K562 (cell line): ENCODE measurements at regions not wholly inside any gene's neighbourhood (a gene's known extent, or its start where the extent isn't known, plus 50 kb on each side); places are given as distances from the start of the nearest gene placed in this dataset.

ENCODE experiments used
- ATAC-seq: fragments of 200-7000 bp; cut with Tn5 transposase; 3 replicates; pipeline ENCODE4 v1.9.1; 2020; ENCODE audit warnings: moderate library complexity
- BruUV-seq: library from RNA; stranded (reverse); fragments of 400-500 nt; replicated peaks from 2 replicates; lab custom pipeline; 2021; lab: Mats Ljungman, UMichigan
- CTCF ChIA-PET: fragments of 300-600 bp; formaldehyde crosslinking; extraction: SDS; loops from one replicate; lab custom pipeline; 2021; ENCODE audit warnings: low intra/inter-chr PET ratio; lab: Yijun Ruan, JAX
- POLR2A ChIA-PET: fragments of 300-600, 350-650 bp; sonication (Branson Sonifier 250); formaldehyde crosslinking; extraction: SDS; loops from one replicate; lab custom pipeline; 2021; ENCODE audit warnings: antibody characterized with exemption, inconsistent platforms; lab: Yijun Ruan, JAX
- DNase-seq, 4 experiments: peaks; one replicate each; pipeline versions ENCODE4 v3.0.0 to v3.0.0-alpha.2; 2011 to 2018; ENCODE audit warnings: low spot score in 3 of 4, mixed read lengths in 3 of 4; ENCODE audit errors: extremely low read depth in 1 of 4
- FAIRE-seq: peaks from 2 replicates; lab custom pipeline; 2011; peaks lifted over from hg19 to GRCh38; lab: Jason Lieb, UNC
- H2AFZ ChIP-seq: 2 replicates; pipeline ENCODE4 v1.6.0; 2011; ENCODE audit warnings: low read depth, low read length, control low read depth, inconsistent platforms
- H3K27ac ChIP-seq: fragments of 200-600 bp; 3 replicates; pipeline ENCODE4 v1.8.0; 2011; ENCODE audit warnings: low read depth, mild to moderate bottlenecking, control low read depth, inconsistent platforms, low read length, moderate library complexity, mixed read lengths; ENCODE audit errors: extremely low read depth
- H3K27me3 ChIP-seq, 2 experiments: fragments of 300-600 bp in 1 of 2; 2 replicates in 1 of 2; 3 replicates in 1 of 2; pipeline versions ENCODE4 v1.6.0 to v1.8.0; 2011; ENCODE audit warnings: inconsistent platforms in 2 of 2, low read length in 2 of 2, mild to moderate bottlenecking in 1 of 2, mixed read lengths in 1 of 2, moderate library complexity in 1 of 2; ENCODE audit not compliant: control insufficient read depth in 2 of 2, insufficient read depth in 2 of 2
- H3K36me3 ChIP-seq: fragments of 300-600 bp; 3 replicates; pipeline ENCODE4 v1.8.0; 2011; ENCODE audit warnings: mild to moderate bottlenecking, low read length, inconsistent platforms; ENCODE audit not compliant: control insufficient read depth, insufficient read depth
- H3K4me1 ChIP-seq, 2 experiments: fragments of 200-600 bp in 1 of 2; replicated peaks in 1 of 2; 2 replicates in 1 of 2; 3 replicates in 1 of 2; pipeline versions ENCODE4 v1.5.1 to v1.8.0; 2011; ENCODE audit warnings: inconsistent platforms in 2 of 2, low read length in 2 of 2, mild to moderate bottlenecking in 1 of 2, mixed read lengths in 1 of 2, moderate library complexity in 1 of 2; ENCODE audit not compliant: control insufficient read depth in 2 of 2, insufficient read depth in 2 of 2
- H3K4me2 ChIP-seq: 2 replicates; pipeline ENCODE4 v1.6.1; 2011; ENCODE audit warnings: low read length, control low read depth, inconsistent platforms, mixed read lengths; ENCODE audit not compliant: insufficient read depth
- H3K4me3 ChIP-seq: fragments of 200-600 bp; sonication (generic), shearing (Covaris generic); 2 replicates; pipeline ENCODE4 v1.5.1; 2016; ENCODE audit warnings: control low read depth, inconsistent platforms
- H3K79me2 ChIP-seq: fragments of 200-600 bp; 3 replicates; pipeline ENCODE4 v1.8.0; 2011; ENCODE audit warnings: low read length, inconsistent platforms; ENCODE audit not compliant: control insufficient read depth, insufficient read depth
- H3K9ac ChIP-seq, 2 experiments: 2 replicates each; pipeline versions ENCODE4 v1.6.0 to v1.6.1; 2011; ENCODE audit warnings: low read depth in 2 of 2, low read length in 2 of 2, control low read depth in 1 of 2, inconsistent platforms in 1 of 2, mild to moderate bottlenecking in 1 of 2, mixed read lengths in 1 of 2; ENCODE audit not compliant: insufficient read depth in 1 of 2
- H3K9me1 ChIP-seq: one replicate; pipeline ENCODE4 v1.6.0; 2011; ENCODE audit warnings: inconsistent platforms, mild to moderate bottlenecking, low read length, moderate library complexity; ENCODE audit not compliant: control insufficient read depth, insufficient read depth
- H3K9me3 ChIP-seq: replicated peaks from 2 replicates; pipeline ENCODE4 v1.5.1; 2011; ENCODE audit warnings: low read depth, low read length, inconsistent platforms; ENCODE audit not compliant: control insufficient read depth, insufficient read depth
- H4K20me1 ChIP-seq: replicated peaks from 2 replicates; pipeline ENCODE4 v1.6.1; 2011; ENCODE audit warnings: low read length, inconsistent platforms, mixed read lengths; ENCODE audit not compliant: control insufficient read depth, insufficient read depth
- C11orf30 ChIP-seq: fragments of 450-650 bp; IDR thresholded peaks from 2 replicates; pipeline ENCODE4 v1.6.1; 2016; ENCODE audit warnings: low read depth, mild to moderate bottlenecking
- HNRNPL ChIP-seq: fragments of 200-400 bp; formaldehyde crosslinking; IDR thresholded peaks from 2 replicates; pipeline ENCODE4 v1.6.1; 2017; ENCODE audit warnings: low read depth, mild to moderate bottlenecking, low read length
- HSF4 ChIP-seq: fragments of 250-450 bp; sonication (Bioruptor Pico); IDR thresholded peaks from 2 replicates; pipeline ENCODE4 v2.1.2; 2022; ENCODE audit warnings: mild to moderate bottlenecking, moderate library complexity, borderline replicate concordance
- KAT8 ChIP-seq: fragments of 450-650 bp; IDR thresholded peaks from 2 replicates; pipeline ENCODE4 v1.6.1; 2016; ENCODE audit warnings: low read depth, mild to moderate bottlenecking
- MAFF ChIP-seq: IDR thresholded peaks from 2 replicates; pipeline ENCODE4 v1.6.1; 2012; ENCODE audit warnings: low read length, improper control_type of control experiment
- MAFG ChIP-seq: fragments of 450-650 bp; conservative IDR thresholded peaks from 2 replicates; pipeline ENCODE4 v1.6.1; 2016; ENCODE audit warnings: missing genetic modification characterization, missing compliant biosample characterization
- MED1 ChIP-seq: sonication (generic); formaldehyde crosslinking; IDR thresholded peaks from 2 replicates; pipeline ENCODE4 v1.8.1; 2023; ENCODE audit warnings: missing genetic modification reagents, borderline replicate concordance
- PTBP1 ChIP-seq: fragments of 200-400 bp; formaldehyde crosslinking; IDR thresholded peaks from 2 replicates; pipeline ENCODE4 v1.6.1; 2017; ENCODE audit warnings: low read depth, low read length
- ZBTB7A ChIP-seq: IDR thresholded peaks from 2 replicates; pipeline ENCODE4 v1.6.1; 2011; ENCODE audit warnings: low read depth, mild to moderate bottlenecking, low read length, moderate library complexity, borderline replicate concordance; ENCODE audit not compliant: control insufficient read depth
- ZNF316 ChIP-seq: fragments of 450-650 bp; IDR thresholded peaks from 2 replicates; pipeline ENCODE4 v1.6.1; 2016
- WGBS: fragments of 100-300 bp; shearing (Covaris generic); methylation state at CpG from one replicate; pipeline ENCODE4 v1.1.6; 2016; ENCODE audit warnings: low coverage, mixed read lengths; ENCODE audit not compliant: insufficient coverage; ENCODE audit errors: missing lambda C conversion rate; 5-methylcytosine and 5-hydroxymethylcytosine counted together
- in situ Hi-C: fragments of 300-500 bp; cut with MboI; formaldehyde crosslinking; loops from 4 replicates; pipeline ENCODE4 v1.15.0; 2018; ENCODE audit warnings: inconsistent platforms, mixed read lengths
- intact Hi-C: fragments of 100-400 bp; cut with micrococcal nuclease; formaldehyde crosslinking; loops from 2 replicates; pipeline ENCODE4 v1.14.2; 2022
- TF ChIP-seq, protein P1 (sequence below): fragments of 200-800 bp; sonication (Bioruptor generic); IDR thresholded peaks from 2 replicates; pipeline ENCODE4 v1.6.1; 2016; ENCODE audit warnings: missing genetic modification characterization, missing compliant biosample characterization

GRCh38 chr4:64766565-64766964 lies 357.3 kb upstream of the TECRL start:
- in situ Hi-C loops, result no loop called here
- Histone ChIP-seq H3K27ac (no peak overlapping the region), H3K4me3 (no peak overlapping the region), H3K36me3 (no peaks in the 10 kb centered on the region), H3K9ac (no peak overlapping the region), H3K9me3 (no peaks in the 10 kb centered on the region), H2AFZ (no peak overlapping the region), H3K9me1 (no peaks in the 10 kb centered on the region), H3K4me2 (no peak overlapping the region), H3K79me2 (no peaks in the 10 kb centered on the region), H3K4me1 (no peaks in the 10 kb centered on the region), H4K20me1 (no peaks in the 10 kb centered on the region), H3K27me3 (no peaks in the 10 kb centered on the region)
- WGBS, result 0% methylated on average over 1 of the region's 1 CpG
- no peak for ATAC-seq
- DNase-seq, result no peak
- ChIA-PET POLR2A (no interaction called here), CTCF (no interaction called here)
- BruUV-seq, result no TSS peak
- intact Hi-C loops, result no loop called here
- no peak for TF ChIP-seq PTBP1
- peak; percentile 48; the same call in 1 of the 2 replicates for TF ChIP-seq ZNF316
- TF ChIP-seq HSF4 (CRISPR knock-in tag), result no peak
- peak; percentile 48; the same call in 1 of the 2 replicates for TF ChIP-seq C11orf30
- TF ChIP-seq HNRNPL, result no peak
- TF ChIP-seq KAT8, result no peak
- TF ChIP-seq MED1 (CRISPR knock-in tag), result no peak
- no peak for TF ChIP-seq ZBTB7A
- peak; percentile 34; the same call in 1 of the 2 replicates for TF ChIP-seq MAFG (tag)
- 0 out of 2 replicates have a peak, but pooled peaks have one; percentile 6 for TF ChIP-seq MAFF
- TF ChIP-seq, protein P1, sequence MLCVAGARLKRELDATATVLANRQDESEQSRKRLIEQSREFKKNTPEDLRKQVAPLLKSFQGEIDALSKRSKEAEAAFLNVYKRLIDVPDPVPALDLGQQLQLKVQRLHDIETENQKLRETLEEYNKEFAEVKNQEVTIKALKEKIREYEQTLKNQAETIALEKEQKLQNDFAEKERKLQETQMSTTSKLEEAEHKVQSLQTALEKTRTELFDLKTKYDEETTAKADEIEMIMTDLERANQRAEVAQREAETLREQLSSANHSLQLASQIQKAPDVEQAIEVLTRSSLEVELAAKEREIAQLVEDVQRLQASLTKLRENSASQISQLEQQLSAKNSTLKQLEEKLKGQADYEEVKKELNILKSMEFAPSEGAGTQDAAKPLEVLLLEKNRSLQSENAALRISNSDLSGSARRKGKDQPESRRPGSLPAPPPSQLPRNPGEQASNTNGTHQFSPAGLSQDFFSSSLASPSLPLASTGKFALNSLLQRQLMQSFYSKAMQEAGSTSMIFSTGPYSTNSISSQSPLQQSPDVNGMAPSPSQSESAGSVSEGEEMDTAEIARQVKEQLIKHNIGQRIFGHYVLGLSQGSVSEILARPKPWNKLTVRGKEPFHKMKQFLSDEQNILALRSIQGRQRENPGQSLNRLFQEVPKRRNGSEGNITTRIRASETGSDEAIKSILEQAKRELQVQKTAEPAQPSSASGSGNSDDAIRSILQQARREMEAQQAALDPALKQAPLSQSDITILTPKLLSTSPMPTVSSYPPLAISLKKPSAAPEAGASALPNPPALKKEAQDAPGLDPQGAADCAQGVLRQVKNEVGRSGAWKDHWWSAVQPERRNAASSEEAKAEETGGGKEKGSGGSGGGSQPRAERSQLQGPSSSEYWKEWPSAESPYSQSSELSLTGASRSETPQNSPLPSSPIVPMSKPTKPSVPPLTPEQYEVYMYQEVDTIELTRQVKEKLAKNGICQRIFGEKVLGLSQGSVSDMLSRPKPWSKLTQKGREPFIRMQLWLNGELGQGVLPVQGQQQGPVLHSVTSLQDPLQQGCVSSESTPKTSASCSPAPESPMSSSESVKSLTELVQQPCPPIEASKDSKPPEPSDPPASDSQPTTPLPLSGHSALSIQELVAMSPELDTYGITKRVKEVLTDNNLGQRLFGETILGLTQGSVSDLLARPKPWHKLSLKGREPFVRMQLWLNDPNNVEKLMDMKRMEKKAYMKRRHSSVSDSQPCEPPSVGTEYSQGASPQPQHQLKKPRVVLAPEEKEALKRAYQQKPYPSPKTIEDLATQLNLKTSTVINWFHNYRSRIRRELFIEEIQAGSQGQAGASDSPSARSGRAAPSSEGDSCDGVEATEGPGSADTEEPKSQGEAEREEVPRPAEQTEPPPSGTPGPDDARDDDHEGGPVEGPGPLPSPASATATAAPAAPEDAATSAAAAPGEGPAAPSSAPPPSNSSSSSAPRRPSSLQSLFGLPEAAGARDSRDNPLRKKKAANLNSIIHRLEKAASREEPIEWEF (CRISPR knock-in tag), result no peak
- FAIRE-seq, result no peak
